ENCODE measurements at regions not wholly inside any gene's neighbourhood (a gene's known extent, or its start where the extent isn't known, plus 50 kb on each side); places are given as distances from the start of the nearest gene placed in this dataset.

DNA sequence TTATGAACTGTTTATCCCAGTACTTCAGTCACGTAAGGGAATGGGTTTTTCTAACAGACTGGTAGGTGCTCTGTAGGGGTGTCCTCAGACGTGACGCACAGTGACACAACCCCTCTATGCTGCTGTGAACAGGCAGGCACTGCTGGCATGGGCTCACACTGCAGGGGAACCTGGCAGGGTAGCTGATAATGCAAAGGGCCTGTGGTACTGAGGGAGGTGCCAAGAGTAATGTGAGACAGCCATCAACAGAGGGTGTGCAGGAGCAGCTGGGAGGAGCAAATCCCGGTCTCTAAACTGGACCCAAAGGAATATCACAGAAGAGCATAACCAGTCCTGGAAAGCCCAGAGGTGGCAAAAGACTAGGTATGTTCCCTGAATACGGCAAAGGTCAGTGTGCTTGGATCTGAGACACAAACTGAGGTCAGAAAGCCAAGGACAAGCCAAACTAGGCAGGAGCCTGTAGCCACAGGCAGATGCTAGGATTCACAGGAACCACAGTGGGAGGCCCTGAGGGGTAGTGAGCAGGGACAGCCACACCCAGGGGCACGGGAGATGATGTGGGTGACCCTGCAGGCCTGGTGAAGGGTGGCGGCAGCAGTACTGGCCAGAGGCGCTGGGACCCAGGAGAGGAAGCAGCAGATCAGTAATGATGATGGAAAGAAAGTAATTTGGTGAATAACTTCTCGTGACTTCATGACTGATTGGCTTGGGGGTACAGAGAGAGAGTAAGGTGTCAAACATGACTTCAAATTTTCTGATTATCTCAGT lies 248.1 kb upstream of the CHRNA7 start:
- Mint-ChIP-seq H3K9me3 (ENCODE audit: unreplicated experiment) (no peaks in the 10 kb centered on the region), H3K27me3 (ENCODE audit: insufficient read depth, unreplicated experiment) (peaks cover 21% of the 10 kb centered on the region), H3K4me3 (ENCODE audit: unreplicated experiment) (no peak overlapping the region), H3K4me1 (ENCODE audit: low read depth, unreplicated experiment) (no peaks in the 10 kb centered on the region), H3K27ac (ENCODE audit: unreplicated experiment) (no peak overlapping the region), H3K36me3 (ENCODE audit: insufficient read depth, unreplicated experiment) (no peaks in the 10 kb centered on the region)
- no peak overlapping the region for H3K4me3 ChIP-seq (ENCODE audit: low read depth, low read length)
- H3K27me3 ChIP-seq (replicated peaks; ENCODE audit: control insufficient read depth, insufficient read depth, low read length): no peaks in the 10 kb centered on the region; the same call in 1 of the 2 replicates
- ChIA-PET CTCF (no interaction called here), POLR2A (no interaction called here)
- DNase-seq: no peak
- intact Hi-C loops (cut with micrococcal nuclease; ENCODE audit: unreplicated experiment): no loop called here
- H3K4me1 ChIP-seq: no peaks in the 10 kb centered on the region
- TF ChIP-seq, protein P1, sequence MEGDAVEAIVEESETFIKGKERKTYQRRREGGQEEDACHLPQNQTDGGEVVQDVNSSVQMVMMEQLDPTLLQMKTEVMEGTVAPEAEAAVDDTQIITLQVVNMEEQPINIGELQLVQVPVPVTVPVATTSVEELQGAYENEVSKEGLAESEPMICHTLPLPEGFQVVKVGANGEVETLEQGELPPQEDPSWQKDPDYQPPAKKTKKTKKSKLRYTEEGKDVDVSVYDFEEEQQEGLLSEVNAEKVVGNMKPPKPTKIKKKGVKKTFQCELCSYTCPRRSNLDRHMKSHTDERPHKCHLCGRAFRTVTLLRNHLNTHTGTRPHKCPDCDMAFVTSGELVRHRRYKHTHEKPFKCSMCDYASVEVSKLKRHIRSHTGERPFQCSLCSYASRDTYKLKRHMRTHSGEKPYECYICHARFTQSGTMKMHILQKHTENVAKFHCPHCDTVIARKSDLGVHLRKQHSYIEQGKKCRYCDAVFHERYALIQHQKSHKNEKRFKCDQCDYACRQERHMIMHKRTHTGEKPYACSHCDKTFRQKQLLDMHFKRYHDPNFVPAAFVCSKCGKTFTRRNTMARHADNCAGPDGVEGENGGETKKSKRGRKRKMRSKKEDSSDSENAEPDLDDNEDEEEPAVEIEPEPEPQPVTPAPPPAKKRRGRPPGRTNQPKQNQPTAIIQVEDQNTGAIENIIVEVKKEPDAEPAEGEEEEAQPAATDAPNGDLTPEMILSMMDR (IDR thresholded peaks at IDR 0.05; ENCODE audit: insufficient read depth in 1 of 2, low read depth in 1 of 2, low read length in 1 of 2, severe bottlenecking in 1 of 2, unreplicated experiment in 1 of 2): no peak
- H3K36me3 ChIP-seq (ENCODE audit: control insufficient read depth, insufficient read depth, low read length): no peaks in the 10 kb centered on the region
- no peaks in the 10 kb centered on the region for H3K9me3 ChIP-seq
- BruUV-seq (replicated peaks): no TSS peak

DNA sequence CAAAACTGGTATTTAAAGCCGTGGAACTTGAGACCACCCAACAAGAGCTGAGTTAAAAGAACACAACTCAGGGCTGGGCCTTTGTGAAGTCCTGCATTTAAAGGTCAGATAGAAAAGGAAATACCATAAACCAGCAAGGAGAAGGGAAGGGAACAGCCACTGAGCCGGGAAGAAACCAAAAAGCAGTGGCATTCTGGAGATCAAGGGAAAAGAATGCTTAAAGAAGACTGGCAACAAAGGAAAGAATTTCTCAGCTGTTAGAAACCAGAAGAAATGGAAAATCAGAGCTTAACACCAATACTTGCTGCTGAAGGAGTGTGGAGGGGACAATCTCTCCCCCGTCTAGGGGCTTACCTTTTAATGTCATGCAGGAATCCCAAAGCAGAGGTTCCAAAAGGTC lies 247.4 kb upstream of the CHRNA7 start:
- no peak for DNase-seq
- intact Hi-C loops (cut with micrococcal nuclease; ENCODE audit: unreplicated experiment): no loop called here
- Mint-ChIP-seq H3K36me3 (ENCODE audit: insufficient read depth, unreplicated experiment) (no peaks in the 10 kb centered on the region), H3K27me3 (ENCODE audit: insufficient read depth, unreplicated experiment) (peaks cover 16% of the 10 kb centered on the region), H3K4me3 (ENCODE audit: unreplicated experiment) (no peak overlapping the region), H3K27ac (ENCODE audit: unreplicated experiment) (no peak overlapping the region), H3K9me3 (ENCODE audit: unreplicated experiment) (no peaks in the 10 kb centered on the region), H3K4me1 (ENCODE audit: low read depth, unreplicated experiment) (no peaks in the 10 kb centered on the region)
- TF ChIP-seq, protein P1 (IDR thresholded peaks at IDR 0.05; ENCODE audit: insufficient read depth in 1 of 2, low read depth in 1 of 2, low read length in 1 of 2, severe bottlenecking in 1 of 2, unreplicated experiment in 1 of 2): no peak
- BruUV-seq (replicated peaks): no TSS peak
- Histone ChIP-seq H3K4me3 (ENCODE audit: low read depth, low read length) (no peak overlapping the region), H3K9me3 (no peaks in the 10 kb centered on the region), H3K27me3 (replicated peaks; ENCODE audit: control insufficient read depth, insufficient read depth, low read length) (no peaks in the 10 kb centered on the region; the same call in 1 of the 2 replicates), H3K4me1 (no peaks in the 10 kb centered on the region), H3K36me3 (ENCODE audit: control insufficient read depth, insufficient read depth, low read length) (no peaks in the 10 kb centered on the region)
- CTCF ChIA-PET: no interaction called here
- POLR2A ChIA-PET: no interaction called here

- Histone ChIP-seq H3K27me3 (replicated peaks; ENCODE audit: control insufficient read depth, insufficient read depth, low read length) (no peaks in the 10 kb centered on the region; the same call in 1 of the 2 replicates), H3K9me3 (no peaks in the 10 kb centered on the region), H3K36me3 (ENCODE audit: control insufficient read depth, insufficient read depth, low read length) (no peaks in the 10 kb centered on the region), H3K4me3 (ENCODE audit: low read depth, low read length) (no peak overlapping the region), H3K4me1 (no peaks in the 10 kb centered on the region)
- TF ChIP-seq, protein P1 (IDR thresholded peaks at IDR 0.05; ENCODE audit: insufficient read depth in 1 of 2, low read depth in 1 of 2, low read length in 1 of 2, severe bottlenecking in 1 of 2, unreplicated experiment in 1 of 2): no peak
- Mint-ChIP-seq H3K4me3 (ENCODE audit: unreplicated experiment) (no peak overlapping the region), H3K9me3 (ENCODE audit: unreplicated experiment) (no peaks in the 10 kb centered on the region), H3K36me3 (ENCODE audit: insufficient read depth, unreplicated experiment) (no peaks in the 10 kb centered on the region), H3K27me3 (ENCODE audit: insufficient read depth, unreplicated experiment) (peaks cover 4% of the 10 kb centered on the region), H3K27ac (ENCODE audit: unreplicated experiment) (no peak overlapping the region), H3K4me1 (ENCODE audit: low read depth, unreplicated experiment) (no peaks in the 10 kb centered on the region)
- ChIA-PET POLR2A (no interaction called here), CTCF (no interaction called here)
- DNase-seq: no peak
- no TSS peak for BruUV-seq (replicated peaks)
- intact Hi-C loops (cut with micrococcal nuclease; ENCODE audit: unreplicated experiment): no loop called here
Observed at GRCh38 chr15:31786360-31786759, 244.0 kb upstream of the CHRNA7 start.
